OCI-LY3 (cell line): ENCODE measurements at regions not wholly inside any gene's neighbourhood (a gene's known extent, or its start where the extent isn't known, plus 50 kb on each side); places are given as distances from the start of the nearest gene placed in this dataset.
"Not testable (repeated sequence)": the region's sequence is repeated elsewhere in the genome, so short reads cannot be mapped to it uniquely, and the experiment has no call there.

ENCODE experiments used
- H2AFZ ChIP-seq: fragments of 200-600, 300-600 bp; shearing (Covaris generic); 2 replicates; pipeline ENCODE4 v1.6.0; 2014; ENCODE audit warnings: antibody characterized with exemption, low read depth, low read length
- H3K27ac ChIP-seq: fragments of 200-600, 300-600 bp; sonication (generic); 2 replicates; pipeline ENCODE4 v1.5.1; 2014; ENCODE audit warnings: mild to moderate bottlenecking, low read length, moderate library complexity, mixed read lengths
- H3K27me3 ChIP-seq: fragments of 200-600, 300-600 bp; sonication (generic); 2 replicates; pipeline ENCODE4 v1.6.1; 2014; ENCODE audit warnings: low read depth, low read length, mixed read lengths
- H3K36me3 ChIP-seq: fragments of 200-600, 300-600 bp; sonication (generic); replicated peaks from 2 replicates; pipeline ENCODE3; 2014; ENCODE audit warnings: low read depth, low read length, mixed read lengths
- H3K4me1 ChIP-seq: fragments of 300-600, 200-600 bp; sonication (generic); 2 replicates; pipeline ENCODE4 v1.6.1; 2014; ENCODE audit warnings: low read length, mixed read lengths
- H3K4me2 ChIP-seq: fragments of 200-600, 300-600 bp; sonication (generic); 2 replicates; pipeline ENCODE4 v1.6.1; 2014; ENCODE audit warnings: low read length, mixed read lengths
- H3K4me3 ChIP-seq: fragments of 300-600, 200-600 bp; sonication (generic); 2 replicates; pipeline ENCODE4 v1.5.1; 2014; ENCODE audit warnings: antibody characterized with exemption, mild to moderate bottlenecking, low read length, moderate library complexity
- H3K79me2 ChIP-seq: fragments of 300-600, 200-600 bp; shearing (Covaris generic); 2 replicates; pipeline ENCODE4 v1.6.1; 2014; ENCODE audit warnings: mild to moderate bottlenecking, low read length, mixed read lengths
- H3K9ac ChIP-seq: fragments of 300-600, 200-600 bp; shearing (Covaris generic); 2 replicates; pipeline ENCODE4 v1.6.0; 2014; ENCODE audit warnings: mild to moderate bottlenecking, low read length, moderate library complexity
- H3K9me3 ChIP-seq: fragments of 200-600, 300-600 bp; shearing (Covaris generic); 2 replicates; pipeline ENCODE4 v1.6.1; 2014; ENCODE audit warnings: low read length, mixed read lengths; ENCODE audit not compliant: insufficient read depth
- H4K20me1 ChIP-seq: fragments of 200-600, 300-600 bp; sonication (generic); 2 replicates; pipeline ENCODE4 v1.6.1; 2016; ENCODE audit warnings: low read length, mixed read lengths; ENCODE audit not compliant: insufficient read depth
- EZH2phosphoT487 ChIP-seq: fragments of 200-600 bp; shearing (Covaris generic); IDR thresholded peaks from 2 replicates; pipeline ENCODE4 v1.6.1; 2018; ENCODE audit warnings: antibody characterized with exemption, mixed run types, low read depth
- TF ChIP-seq, protein P1 (sequence below): fragments of 200-600, 300-600 bp; sonication (generic); IDR thresholded peaks from 2 replicates; pipeline ENCODE4 v1.5.1; 2014; ENCODE audit warnings: antibody characterized with exemption, low read length, low read depth

DNA sequence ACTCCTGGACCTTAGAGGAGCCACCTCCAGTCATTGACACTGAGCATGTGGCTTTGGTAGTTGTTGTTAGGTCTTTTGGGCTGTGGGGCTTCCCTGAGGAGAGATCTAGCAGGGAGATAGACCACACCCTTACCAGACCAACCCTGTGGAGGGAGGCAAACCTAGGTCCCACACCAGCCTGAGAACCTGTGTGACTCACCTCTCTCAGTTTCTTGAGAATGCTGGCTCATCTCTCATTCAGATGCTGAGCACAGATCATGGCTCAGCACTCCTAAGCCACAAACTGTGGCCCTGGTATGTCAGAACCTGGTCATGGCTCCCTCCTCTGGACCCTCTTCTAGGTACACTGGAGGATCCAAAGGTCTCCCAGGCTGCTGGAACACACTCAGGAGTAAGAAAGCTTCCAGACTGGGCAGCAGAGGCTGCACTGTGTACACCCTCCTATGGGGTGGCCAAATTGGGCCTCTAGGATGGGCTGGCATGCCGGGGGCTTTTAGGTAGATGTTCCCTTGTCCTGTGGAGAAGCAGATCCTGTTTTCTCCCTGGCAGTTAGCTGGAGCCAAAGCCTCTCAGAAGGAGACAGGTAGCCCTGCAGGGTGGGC lies 1294.5 kb downstream of the KHDRBS2 start:
- no peak for TF ChIP-seq EZH2phosphoT487
- TF ChIP-seq, protein P1, sequence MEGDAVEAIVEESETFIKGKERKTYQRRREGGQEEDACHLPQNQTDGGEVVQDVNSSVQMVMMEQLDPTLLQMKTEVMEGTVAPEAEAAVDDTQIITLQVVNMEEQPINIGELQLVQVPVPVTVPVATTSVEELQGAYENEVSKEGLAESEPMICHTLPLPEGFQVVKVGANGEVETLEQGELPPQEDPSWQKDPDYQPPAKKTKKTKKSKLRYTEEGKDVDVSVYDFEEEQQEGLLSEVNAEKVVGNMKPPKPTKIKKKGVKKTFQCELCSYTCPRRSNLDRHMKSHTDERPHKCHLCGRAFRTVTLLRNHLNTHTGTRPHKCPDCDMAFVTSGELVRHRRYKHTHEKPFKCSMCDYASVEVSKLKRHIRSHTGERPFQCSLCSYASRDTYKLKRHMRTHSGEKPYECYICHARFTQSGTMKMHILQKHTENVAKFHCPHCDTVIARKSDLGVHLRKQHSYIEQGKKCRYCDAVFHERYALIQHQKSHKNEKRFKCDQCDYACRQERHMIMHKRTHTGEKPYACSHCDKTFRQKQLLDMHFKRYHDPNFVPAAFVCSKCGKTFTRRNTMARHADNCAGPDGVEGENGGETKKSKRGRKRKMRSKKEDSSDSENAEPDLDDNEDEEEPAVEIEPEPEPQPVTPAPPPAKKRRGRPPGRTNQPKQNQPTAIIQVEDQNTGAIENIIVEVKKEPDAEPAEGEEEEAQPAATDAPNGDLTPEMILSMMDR = no peak
- Histone ChIP-seq H3K79me2 (no peaks in the 10 kb centered on the region), H4K20me1 (no peaks in the 10 kb centered on the region), H3K36me3 (no peaks in the 10 kb centered on the region), H2AFZ (no peak overlapping the region), H3K9me3 (no peaks in the 10 kb centered on the region), H3K27me3 (no peaks in the 10 kb centered on the region), H3K4me1 (no peaks in the 10 kb centered on the region), H3K4me2 (no peak overlapping the region), H3K27ac (no peak overlapping the region), H3K4me3 (no peak overlapping the region), H3K9ac (no peak overlapping the region)

DNA sequence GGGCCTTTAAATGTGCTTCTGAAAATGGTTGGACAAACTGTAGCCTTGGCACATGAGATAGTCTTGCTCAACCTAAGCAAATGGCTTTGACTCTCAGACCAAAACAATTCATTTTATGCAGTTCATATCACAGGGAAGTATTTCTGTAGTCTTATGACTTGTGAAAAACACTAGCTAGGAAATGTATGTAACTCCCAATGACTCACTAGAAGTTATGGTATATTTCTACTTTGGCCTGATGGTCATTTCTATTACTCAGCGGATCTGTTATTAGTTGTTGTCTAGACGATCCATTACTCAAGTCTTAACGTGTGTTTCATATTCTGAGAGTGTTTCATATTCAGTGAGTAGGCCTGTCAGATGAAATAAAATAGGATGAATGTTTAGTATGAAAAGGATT lies 1333.5 kb downstream of the KHDRBS2 start:
- no peaks in the 10 kb centered on the region for H3K36me3 ChIP-seq
- no peaks in the 10 kb centered on the region for H3K4me1 ChIP-seq
- TF ChIP-seq EZH2phosphoT487 = no peak
- TF ChIP-seq, protein P1 = no peak
- no peaks in the 10 kb centered on the region for H3K79me2 ChIP-seq
- no peaks in the 10 kb centered on the region for H4K20me1 ChIP-seq
- no peak overlapping the region for H3K27ac ChIP-seq
- no peak overlapping the region for H3K4me3 ChIP-seq
- H3K9ac ChIP-seq = no peak overlapping the region
- H3K4me2 ChIP-seq = no peak overlapping the region
- no peak overlapping the region for H2AFZ ChIP-seq
- no peaks in the 10 kb centered on the region for H3K9me3 ChIP-seq
- H3K27me3 ChIP-seq = no peaks in the 10 kb centered on the region

DNA sequence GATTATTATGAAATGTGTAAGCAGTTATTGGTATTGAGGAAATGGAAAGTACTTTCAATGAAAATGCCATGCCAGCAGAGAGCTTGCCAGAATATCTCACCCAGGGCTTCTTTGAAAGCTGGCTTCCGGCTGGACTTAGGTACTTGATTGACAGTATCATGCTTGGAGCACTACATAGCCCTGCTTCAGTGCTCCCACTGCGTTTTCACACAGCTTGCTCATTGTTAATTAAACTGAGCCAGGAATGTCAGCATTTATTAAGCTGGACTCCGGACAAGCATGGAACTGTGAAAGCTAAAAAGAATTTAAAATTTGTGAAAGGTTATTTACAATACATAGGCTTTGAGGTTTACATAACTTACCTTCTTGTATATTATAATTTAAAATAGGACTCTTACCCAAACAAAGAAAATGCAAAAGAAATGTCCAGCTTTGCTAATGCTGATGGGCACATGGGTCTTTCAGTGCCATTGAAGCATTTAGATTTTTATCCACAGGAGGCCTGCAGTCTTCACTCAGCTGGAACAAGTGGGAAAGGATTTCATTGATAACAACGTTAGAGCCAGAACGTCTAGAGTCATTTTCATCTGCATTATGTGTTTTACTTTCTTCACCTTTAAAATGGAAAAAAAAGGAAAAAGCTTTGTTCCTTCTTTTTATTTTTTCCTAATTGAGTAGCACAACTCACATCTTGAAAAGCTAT lies 1335.7 kb downstream of the KHDRBS2 start:
- H3K9me3 ChIP-seq, H3K4me1 ChIP-seq, H3K9ac ChIP-seq, H4K20me1 ChIP-seq, H3K79me2 ChIP-seq, H3K36me3 ChIP-seq, H3K4me3 ChIP-seq, H3K27ac ChIP-seq, H2AFZ ChIP-seq, H3K27me3 ChIP-seq, H3K4me2 ChIP-seq: not testable (repeated sequence)

DNA sequence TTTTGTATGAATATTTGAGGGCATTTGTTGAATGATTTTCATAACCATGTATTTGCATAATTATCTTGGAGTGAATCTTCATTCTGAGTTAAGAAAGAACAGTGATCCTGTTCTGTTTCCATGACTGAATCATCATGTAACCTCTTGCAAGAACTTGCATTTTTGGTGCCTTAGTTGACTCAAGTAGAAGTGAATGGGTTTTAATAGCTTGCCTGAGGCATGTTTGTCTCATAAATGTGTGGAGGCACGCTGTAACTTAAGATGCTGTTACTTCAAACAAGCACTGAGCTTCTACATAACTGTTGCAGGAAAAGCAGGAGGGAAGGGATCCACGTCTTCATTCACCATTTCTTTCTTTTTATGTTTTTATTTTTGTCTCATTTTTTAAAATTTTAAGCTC lies 1338.6 kb downstream of the KHDRBS2 start:
- H4K20me1 ChIP-seq, H3K4me3 ChIP-seq, H3K79me2 ChIP-seq, H3K9me3 ChIP-seq, H2AFZ ChIP-seq, H3K27ac ChIP-seq, H3K9ac ChIP-seq, H3K36me3 ChIP-seq, H3K4me1 ChIP-seq, H3K4me2 ChIP-seq, H3K27me3 ChIP-seq: not testable (repeated sequence)

DNA sequence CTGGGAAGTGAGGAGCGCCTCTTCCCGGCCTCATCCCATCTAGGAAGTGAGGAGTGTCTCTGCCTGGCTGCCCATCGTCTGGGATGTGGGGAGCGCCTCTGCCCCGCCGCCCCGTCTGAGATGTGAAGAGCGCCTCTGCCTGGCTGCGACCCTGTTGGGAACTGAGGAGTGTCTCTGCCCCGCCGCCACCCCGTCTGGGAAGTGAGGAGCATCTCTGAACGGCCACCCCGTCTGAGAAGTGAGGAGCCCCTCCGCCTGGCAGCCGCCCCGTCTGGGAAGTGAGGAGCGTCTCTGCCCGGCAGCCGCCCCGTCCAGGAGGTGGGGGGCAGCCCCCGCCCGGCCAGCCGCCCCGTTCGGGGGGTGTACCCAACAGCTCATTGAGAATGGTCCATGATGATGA lies 1341.2 kb downstream of the KHDRBS2 start:
- not testable (repeated sequence) for H3K4me2 ChIP-seq, H3K27ac ChIP-seq, H2AFZ ChIP-seq, H3K4me3 ChIP-seq, H3K36me3 ChIP-seq, H3K4me1 ChIP-seq, H4K20me1 ChIP-seq, H3K27me3 ChIP-seq, H3K79me2 ChIP-seq, H3K9ac ChIP-seq, H3K9me3 ChIP-seq

DNA sequence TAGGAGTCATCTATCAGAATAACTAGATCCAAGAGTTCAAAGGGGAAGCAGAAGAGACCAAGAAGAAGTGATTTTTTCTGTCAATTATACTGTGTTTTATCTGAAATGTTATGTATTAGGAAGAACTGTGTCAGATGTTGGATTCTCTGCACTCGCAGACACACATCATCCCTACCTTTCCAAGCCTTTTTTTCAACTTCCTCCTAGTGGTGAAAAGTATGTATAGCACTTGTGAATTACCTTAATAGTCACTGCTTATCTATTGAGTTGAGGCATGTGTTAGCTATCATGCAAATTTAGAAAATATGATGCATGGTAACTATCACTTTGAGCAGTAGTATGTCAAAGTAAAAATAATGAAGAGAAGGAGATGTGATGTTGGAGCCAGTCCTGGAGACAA lies 1350.1 kb downstream of the KHDRBS2 start:
- H3K36me3 ChIP-seq, H3K27me3 ChIP-seq, H2AFZ ChIP-seq, H3K4me3 ChIP-seq, H3K4me2 ChIP-seq, H3K4me1 ChIP-seq, H3K79me2 ChIP-seq, H3K9me3 ChIP-seq, H3K9ac ChIP-seq, H3K27ac ChIP-seq, H4K20me1 ChIP-seq: not testable (repeated sequence)

DNA sequence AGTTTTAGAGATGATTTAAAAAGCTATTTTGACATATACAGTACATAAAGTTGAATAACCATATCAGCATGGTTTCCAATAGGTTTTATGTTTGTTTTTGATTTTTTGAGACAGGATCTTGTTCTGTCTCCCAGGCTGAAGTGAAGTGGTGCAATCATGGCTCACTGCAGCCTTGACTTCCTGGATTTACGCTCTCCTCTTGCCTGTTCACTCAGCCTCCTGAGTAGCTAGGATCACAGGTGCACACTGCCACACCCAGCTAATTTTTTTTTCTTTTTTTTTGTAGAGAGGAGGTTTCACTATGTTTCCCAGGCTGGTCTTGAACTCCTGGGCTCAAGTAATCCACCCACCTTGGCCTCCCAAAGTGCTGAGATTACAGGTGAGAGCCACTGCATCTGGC lies 1366.4 kb downstream of the KHDRBS2 start:
- not testable (repeated sequence) for H3K4me1 ChIP-seq, H3K4me2 ChIP-seq, H3K9me3 ChIP-seq, H3K36me3 ChIP-seq, H3K9ac ChIP-seq, H3K27me3 ChIP-seq, H3K4me3 ChIP-seq, H3K27ac ChIP-seq, H3K79me2 ChIP-seq, H2AFZ ChIP-seq, H4K20me1 ChIP-seq

DNA sequence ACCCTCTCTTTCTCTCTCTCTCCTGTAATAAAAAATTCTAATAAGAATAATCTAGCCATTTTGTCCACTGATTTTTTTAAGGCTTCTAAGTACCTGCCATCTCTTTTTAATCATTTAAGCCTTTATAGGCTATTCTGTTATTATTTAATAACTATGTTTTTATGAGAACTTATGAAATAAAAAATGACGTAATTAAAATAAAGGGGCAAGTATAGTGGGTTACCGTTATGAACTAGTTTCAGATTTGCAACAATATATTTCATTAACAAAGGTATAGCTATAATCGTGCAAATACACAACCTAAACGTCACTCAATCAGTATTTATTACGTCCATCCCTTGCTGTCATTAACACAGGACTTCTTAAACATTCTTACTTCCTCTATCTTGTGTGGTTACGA lies 1382.2 kb downstream of the KHDRBS2 start:
- not testable (repeated sequence) for H2AFZ ChIP-seq, H3K79me2 ChIP-seq, H3K36me3 ChIP-seq, H4K20me1 ChIP-seq, H3K9me3 ChIP-seq, H3K27ac ChIP-seq, H3K4me1 ChIP-seq, H3K27me3 ChIP-seq, H3K4me2 ChIP-seq, H3K9ac ChIP-seq, H3K4me3 ChIP-seq
